Panc1 (cell line): ENCODE measurements at regions not wholly inside any gene's neighbourhood (a gene's known extent, or its start where the extent isn't known, plus 50 kb on each side); places are given as distances from the start of the nearest gene placed in this dataset.

Experiments
- ATAC-seq: fragments of 200-7000 bp; cut with Tn5 transposase; 2 replicates; pipeline ENCODE4 v1.9.1; 2020; ENCODE audit warnings: mild to moderate bottlenecking, moderate library complexity
- BruUV-seq: library from RNA; stranded (reverse); fragments of 400-500 nt; replicated peaks from 2 replicates; lab custom pipeline; 2021; lab: Mats Ljungman, UMichigan
- CTCF ChIA-PET: fragments of 300-600 bp; sonication (Branson Sonifier 250); formaldehyde crosslinking; loops from one replicate; lab custom pipeline; 2022; ENCODE audit warnings: antibody characterized with exemption; lab: Charles Lee
- POLR2A ChIA-PET: fragments of 300-600 bp; sonication (Branson Sonifier 250); formaldehyde crosslinking; loops from one replicate; lab custom pipeline; 2022; ENCODE audit warnings: antibody characterized with exemption; lab: Charles Lee
- DNase-seq: peaks from one replicate; pipeline ENCODE4 v3.0.0-alpha.2; 2010; ENCODE audit warnings: low read depth, low spot score
- H3K27ac ChIP-seq: 2 replicates; pipeline ENCODE4 v1.5.1; 2011; ENCODE audit warnings: mild to moderate bottlenecking, low read length, inconsistent platforms
- H3K27me3 ChIP-seq: fragments of 200-500 bp; sonication (Bioruptor generic); 2 replicates; pipeline ENCODE4 v1.6.0; 2014; ENCODE audit warnings: low read length, inconsistent platforms; ENCODE audit not compliant: control insufficient read depth, insufficient read depth
- H3K36me3 ChIP-seq: fragments of 200-500 bp; sonication (Bioruptor generic); 2 replicates; pipeline ENCODE4 v1.5.1; 2014; ENCODE audit warnings: inconsistent platforms, mild to moderate bottlenecking, low read length, moderate library complexity; ENCODE audit not compliant: control insufficient read depth, insufficient read depth
- H3K4me1 ChIP-seq: 2 replicates; pipeline ENCODE4 v1.5.1; 2011; ENCODE audit warnings: inconsistent platforms, mild to moderate bottlenecking, low read length, moderate library complexity; ENCODE audit not compliant: control insufficient read depth, insufficient read depth
- H3K4me3 ChIP-seq, 2 experiments: 2 replicates each; pipeline ENCODE4 v1.5.1; 2011 to 2012; ENCODE audit warnings: low read depth in 2 of 2, low read length in 2 of 2, mild to moderate bottlenecking in 2 of 2, inconsistent platforms in 1 of 2, moderate library complexity in 1 of 2
- H3K9me3 ChIP-seq: fragments of 200-500 bp; sonication (Bioruptor generic); 2 replicates; pipeline ENCODE4 v1.5.1; 2014; ENCODE audit warnings: low read depth, mild to moderate bottlenecking, inconsistent platforms, low read length, moderate library complexity; ENCODE audit not compliant: control insufficient read depth, insufficient read depth
- POLR2AphosphoS5 ChIP-seq: IDR thresholded peaks from 2 replicates; pipeline ENCODE4 v1.6.1; 2012; ENCODE audit warnings: mild to moderate bottlenecking, low read depth, low read length, moderate library complexity
- SIN3A ChIP-seq: IDR thresholded peaks from 2 replicates; pipeline ENCODE4 v1.6.1; 2012; ENCODE audit warnings: low read depth, mild to moderate bottlenecking, low read length, moderate library complexity, borderline replicate concordance; ENCODE audit not compliant: insufficient read depth
- TCF7L2 ChIP-seq: IDR thresholded peaks from 2 replicates; pipeline ENCODE4 v1.6.1; 2011; ENCODE audit warnings: mild to moderate bottlenecking, low read depth, low read length, inconsistent platforms
- in situ Hi-C: cut with HindIII; loops from 2 replicates; pipeline ENCODE4 v1.10.0; 2016; ENCODE audit warnings: low sequenced_read_pairs, low pct_unique_long_range_greater_than_20kb
- intact Hi-C: fragments of 100-400 bp; cut with micrococcal nuclease; formaldehyde crosslinking; loops from one replicate; pipeline ENCODE4 v1.10.0; 2022; ENCODE audit not compliant: unreplicated experiment
- TF ChIP-seq, protein P1 (sequence below), 2 experiments: IDR thresholded peaks; 2 replicates each; pipeline ENCODE4 v1.6.1; 2011 to 2012; ENCODE audit warnings: low read depth in 2 of 2, control low read depth in 1 of 2, low read length in 1 of 2, mild to moderate bottlenecking in 1 of 2, moderate library complexity in 1 of 2; ENCODE audit not compliant: insufficient read depth in 1 of 2
- TF ChIP-seq, protein P2 (sequence below): fragments of 450-650 bp; IDR thresholded peaks from 2 replicates; pipeline ENCODE4 v1.5.1; 2017; ENCODE audit warnings: mild to moderate bottlenecking

DNA sequence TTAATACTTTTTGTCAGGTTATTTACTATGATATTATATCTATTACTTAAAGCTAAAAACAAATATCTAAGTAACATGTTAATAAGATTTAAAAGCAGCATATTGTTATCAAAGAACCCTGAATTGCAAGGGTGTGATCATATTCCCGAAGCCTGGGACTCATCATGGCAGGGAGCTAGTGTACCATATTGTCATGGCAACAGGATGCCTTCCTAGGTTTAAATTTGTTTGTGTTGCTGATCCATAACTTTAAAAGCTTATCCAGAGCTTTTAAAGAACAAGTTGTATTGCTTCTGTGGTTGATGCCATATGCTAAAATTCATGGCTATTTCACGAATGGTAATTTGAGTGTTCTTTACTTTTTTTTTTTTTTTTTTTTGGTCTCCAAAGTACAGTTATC, 500.5 kb downstream of the NAV3 start:
- no peak overlapping the region for H3K4me3 ChIP-seq
- no peaks in the 10 kb centered on the region for H3K36me3 ChIP-seq
- H3K4me1 ChIP-seq = no peaks in the 10 kb centered on the region
- TF ChIP-seq, protein P1, sequence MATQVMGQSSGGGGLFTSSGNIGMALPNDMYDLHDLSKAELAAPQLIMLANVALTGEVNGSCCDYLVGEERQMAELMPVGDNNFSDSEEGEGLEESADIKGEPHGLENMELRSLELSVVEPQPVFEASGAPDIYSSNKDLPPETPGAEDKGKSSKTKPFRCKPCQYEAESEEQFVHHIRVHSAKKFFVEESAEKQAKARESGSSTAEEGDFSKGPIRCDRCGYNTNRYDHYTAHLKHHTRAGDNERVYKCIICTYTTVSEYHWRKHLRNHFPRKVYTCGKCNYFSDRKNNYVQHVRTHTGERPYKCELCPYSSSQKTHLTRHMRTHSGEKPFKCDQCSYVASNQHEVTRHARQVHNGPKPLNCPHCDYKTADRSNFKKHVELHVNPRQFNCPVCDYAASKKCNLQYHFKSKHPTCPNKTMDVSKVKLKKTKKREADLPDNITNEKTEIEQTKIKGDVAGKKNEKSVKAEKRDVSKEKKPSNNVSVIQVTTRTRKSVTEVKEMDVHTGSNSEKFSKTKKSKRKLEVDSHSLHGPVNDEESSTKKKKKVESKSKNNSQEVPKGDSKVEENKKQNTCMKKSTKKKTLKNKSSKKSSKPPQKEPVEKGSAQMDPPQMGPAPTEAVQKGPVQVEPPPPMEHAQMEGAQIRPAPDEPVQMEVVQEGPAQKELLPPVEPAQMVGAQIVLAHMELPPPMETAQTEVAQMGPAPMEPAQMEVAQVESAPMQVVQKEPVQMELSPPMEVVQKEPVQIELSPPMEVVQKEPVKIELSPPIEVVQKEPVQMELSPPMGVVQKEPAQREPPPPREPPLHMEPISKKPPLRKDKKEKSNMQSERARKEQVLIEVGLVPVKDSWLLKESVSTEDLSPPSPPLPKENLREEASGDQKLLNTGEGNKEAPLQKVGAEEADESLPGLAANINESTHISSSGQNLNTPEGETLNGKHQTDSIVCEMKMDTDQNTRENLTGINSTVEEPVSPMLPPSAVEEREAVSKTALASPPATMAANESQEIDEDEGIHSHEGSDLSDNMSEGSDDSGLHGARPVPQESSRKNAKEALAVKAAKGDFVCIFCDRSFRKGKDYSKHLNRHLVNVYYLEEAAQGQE (IDR thresholded peaks at IDR 0.05; ENCODE audit: insufficient read depth in 1 of 2, low read depth in 2 of 2, low read length in 1 of 2) = no peak
- TF ChIP-seq TCF7L2 (no peak), SIN3A (no peak), POLR2AphosphoS5 (no peak)
- TF ChIP-seq, protein P2, sequence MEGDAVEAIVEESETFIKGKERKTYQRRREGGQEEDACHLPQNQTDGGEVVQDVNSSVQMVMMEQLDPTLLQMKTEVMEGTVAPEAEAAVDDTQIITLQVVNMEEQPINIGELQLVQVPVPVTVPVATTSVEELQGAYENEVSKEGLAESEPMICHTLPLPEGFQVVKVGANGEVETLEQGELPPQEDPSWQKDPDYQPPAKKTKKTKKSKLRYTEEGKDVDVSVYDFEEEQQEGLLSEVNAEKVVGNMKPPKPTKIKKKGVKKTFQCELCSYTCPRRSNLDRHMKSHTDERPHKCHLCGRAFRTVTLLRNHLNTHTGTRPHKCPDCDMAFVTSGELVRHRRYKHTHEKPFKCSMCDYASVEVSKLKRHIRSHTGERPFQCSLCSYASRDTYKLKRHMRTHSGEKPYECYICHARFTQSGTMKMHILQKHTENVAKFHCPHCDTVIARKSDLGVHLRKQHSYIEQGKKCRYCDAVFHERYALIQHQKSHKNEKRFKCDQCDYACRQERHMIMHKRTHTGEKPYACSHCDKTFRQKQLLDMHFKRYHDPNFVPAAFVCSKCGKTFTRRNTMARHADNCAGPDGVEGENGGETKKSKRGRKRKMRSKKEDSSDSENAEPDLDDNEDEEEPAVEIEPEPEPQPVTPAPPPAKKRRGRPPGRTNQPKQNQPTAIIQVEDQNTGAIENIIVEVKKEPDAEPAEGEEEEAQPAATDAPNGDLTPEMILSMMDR = no peak
- in situ Hi-C loops = no loop called here
- no peaks in the 10 kb centered on the region for H3K9me3 ChIP-seq
- no TSS peak for BruUV-seq
- POLR2A ChIA-PET = interaction anchor here (0.5 kb wide), 1 partner anchor 461 kb away, joined by 3 read pairs; no protein-coding TSS in a partner anchor
- intact Hi-C loops = no loop called here
- DNase-seq (no peak), ATAC-seq (no peak)
- H3K27ac ChIP-seq = no peak overlapping the region
- CTCF ChIA-PET = interaction anchor here (0.6 kb wide), 1 partner anchor 341 kb away, joined by 6 read pairs; no protein-coding TSS in a partner anchor
- H3K27me3 ChIP-seq = no peaks in the 10 kb centered on the region

DNA sequence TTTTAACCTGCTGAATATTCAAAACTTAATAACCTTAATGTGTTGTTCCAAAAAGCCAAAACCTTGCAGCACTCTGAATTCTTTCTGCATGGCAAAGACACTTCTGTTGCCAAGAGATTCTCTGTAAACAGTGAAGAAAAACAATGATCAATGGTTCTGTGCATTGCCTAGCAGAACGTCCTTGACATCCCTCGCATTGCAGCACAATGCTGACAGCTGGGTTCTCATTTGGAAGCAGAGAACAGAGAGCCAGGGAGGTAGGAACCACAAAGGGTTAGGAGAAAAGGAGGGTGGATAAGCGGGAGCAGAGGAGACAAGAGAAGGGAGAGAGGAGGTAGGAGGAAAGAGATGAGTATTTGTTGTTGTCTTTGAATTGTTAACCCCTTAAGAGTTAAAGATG, 501.1 kb downstream of the NAV3 start:
- Histone ChIP-seq H3K27me3 (no peaks in the 10 kb centered on the region), H3K27ac (no peak overlapping the region), H3K4me1 (no peaks in the 10 kb centered on the region), H3K36me3 (no peaks in the 10 kb centered on the region), H3K9me3 (no peaks in the 10 kb centered on the region), H3K4me3 (no peak overlapping the region)
- ATAC-seq (no peak), DNase-seq (no peak)
- in situ Hi-C loops (no loop called here), intact Hi-C loops (no loop called here)
- TF ChIP-seq, protein P1 (IDR thresholded peaks at IDR 0.05; ENCODE audit: insufficient read depth in 1 of 2, low read depth in 2 of 2, low read length in 1 of 2) = no peak
- no peak for TF ChIP-seq POLR2AphosphoS5
- no peak for TF ChIP-seq TCF7L2
- no peak for TF ChIP-seq SIN3A
- TF ChIP-seq, protein P2 = no peak
- ChIA-PET CTCF (interaction anchor here (0.6 kb wide), 1 partner anchor 341 kb away, joined by 6 read pairs; no protein-coding TSS in a partner anchor), POLR2A (interaction anchor here (0.5 kb wide), 1 partner anchor 460 kb away, joined by 3 read pairs; no protein-coding TSS in a partner anchor)
- BruUV-seq = no TSS peak
